Left hindlimb (tissue), 1 donor: ENCODE measurements at regions not wholly inside any gene's neighbourhood (a gene's known extent, or its start where the extent isn't known, plus 50 kb on each side); places are given as distances from the start of the nearest gene placed in this dataset.
"Not testable (repeated sequence)": the region's sequence is repeated elsewhere in the genome, so short reads cannot be mapped to it uniquely, and the experiment has no call there.

Experiments
- DNase-seq: peaks from one replicate; pipeline ENCODE4 v3.0.0-alpha.2; 2018

DNA sequence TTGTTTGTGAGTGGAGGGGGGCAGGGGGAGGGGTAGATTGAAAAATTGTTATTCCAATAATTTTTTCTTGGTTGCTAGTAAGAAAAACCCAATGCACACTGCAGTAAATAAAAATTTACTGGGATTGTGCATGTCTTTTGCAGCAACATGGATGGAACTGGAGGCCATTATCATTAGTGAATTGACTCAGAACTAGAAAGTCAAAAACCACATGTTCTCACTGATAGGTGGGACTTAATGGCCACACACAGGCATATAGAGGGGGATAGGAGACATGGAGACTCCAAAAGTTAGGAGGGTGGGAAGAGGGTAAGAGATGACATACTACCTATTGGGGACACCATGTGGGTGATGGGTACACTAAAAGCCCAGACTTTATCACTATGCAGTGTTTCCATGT is 67.2 kb downstream of the BUB3 start:
- DNase-seq = no peak

DNA sequence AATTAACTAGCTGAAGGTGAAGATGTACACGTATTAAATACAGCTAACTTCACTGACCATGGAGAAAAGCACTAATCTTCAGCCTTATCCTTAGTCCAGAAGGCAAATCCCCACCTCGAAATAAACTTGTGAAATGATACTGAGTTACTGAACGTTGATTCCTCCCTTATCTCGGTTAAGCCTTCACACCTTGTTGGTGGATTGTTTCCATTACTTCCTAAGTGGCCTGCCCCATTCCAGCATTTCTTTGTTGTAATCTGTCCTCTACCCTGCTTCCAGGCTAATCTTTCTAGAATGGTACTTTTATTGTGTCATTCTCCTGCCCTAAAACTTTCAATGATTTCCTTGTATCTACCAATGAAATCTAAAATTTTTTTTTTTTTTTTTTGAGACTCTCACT is 68.6 kb downstream of the BUB3 start:
- no peak for DNase-seq

DNA sequence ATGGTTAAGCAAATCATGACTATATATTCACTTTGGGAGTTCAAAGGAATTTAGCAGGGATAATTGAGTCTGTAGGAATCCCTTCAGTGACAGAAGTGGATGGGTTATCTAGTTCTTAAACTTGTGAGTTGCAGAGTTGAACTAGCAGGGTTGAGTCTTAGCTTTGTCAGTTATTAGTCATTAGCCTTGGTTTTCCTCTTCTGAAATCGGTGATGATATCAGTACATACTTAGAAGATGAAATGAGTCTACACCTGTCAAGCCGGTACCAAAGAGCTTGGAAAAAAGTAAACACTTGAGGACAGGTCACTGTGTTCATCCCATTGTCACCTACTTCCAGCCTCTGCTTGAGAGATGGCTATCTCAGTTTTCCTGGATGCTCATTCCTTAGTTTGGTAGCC is 73.5 kb downstream of the BUB3 start:
- DNase-seq = no peak

DNA sequence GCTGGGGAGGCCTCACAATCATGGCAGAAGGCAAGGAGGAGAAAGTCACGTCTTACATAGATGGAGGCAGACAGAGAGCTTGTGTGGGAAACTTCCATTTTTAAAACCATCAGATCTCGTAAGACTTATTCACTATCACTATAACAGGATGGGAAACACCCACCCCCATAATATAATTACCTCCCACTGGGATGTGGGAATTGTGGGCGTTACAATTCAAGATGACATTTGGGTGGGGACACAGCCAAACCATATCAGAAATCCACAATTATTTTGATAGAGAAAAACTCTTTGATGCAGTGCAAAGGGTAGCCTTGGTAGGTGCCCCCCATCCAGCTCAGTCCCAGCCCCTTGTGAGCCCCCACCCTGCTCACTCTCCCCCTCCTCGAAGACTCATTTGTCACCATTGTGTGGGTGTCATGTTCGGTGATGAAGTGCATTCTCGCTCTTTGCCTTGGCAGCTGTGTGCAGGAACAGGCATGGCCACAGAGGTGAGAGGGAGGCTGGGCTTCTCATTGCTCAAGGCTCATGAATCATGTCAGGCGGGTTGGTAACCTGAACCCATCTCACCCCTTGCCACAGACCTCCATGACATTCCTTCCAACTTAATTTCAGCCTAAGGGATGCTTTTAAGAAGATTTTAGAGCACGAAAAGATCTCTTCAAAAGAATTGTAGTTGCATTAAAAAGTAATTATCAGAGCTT is 75.9 kb downstream of the BUB3 start:
- no peak for DNase-seq

DNA sequence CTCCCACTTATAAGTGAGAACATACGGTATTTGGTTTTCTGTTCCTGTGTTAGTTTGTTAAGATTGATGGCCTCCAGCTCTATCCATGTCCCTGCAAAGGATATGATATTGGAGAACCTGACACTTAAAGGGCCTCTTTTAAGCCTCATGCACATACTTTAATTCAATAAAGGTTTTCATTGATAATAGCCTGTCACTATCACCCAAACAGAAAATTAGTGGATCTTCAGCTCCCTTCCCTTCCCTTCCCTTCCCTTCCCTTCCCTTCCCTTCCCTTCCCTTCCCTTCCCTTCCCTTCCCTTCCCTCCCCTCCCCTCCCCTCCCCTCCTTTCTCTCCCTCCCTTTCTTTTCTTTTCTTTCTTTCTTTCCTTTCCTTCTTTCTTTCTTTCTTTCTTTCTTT is 78.7 kb downstream of the BUB3 start:
- DNase-seq = not testable (repeated sequence)

DNA sequence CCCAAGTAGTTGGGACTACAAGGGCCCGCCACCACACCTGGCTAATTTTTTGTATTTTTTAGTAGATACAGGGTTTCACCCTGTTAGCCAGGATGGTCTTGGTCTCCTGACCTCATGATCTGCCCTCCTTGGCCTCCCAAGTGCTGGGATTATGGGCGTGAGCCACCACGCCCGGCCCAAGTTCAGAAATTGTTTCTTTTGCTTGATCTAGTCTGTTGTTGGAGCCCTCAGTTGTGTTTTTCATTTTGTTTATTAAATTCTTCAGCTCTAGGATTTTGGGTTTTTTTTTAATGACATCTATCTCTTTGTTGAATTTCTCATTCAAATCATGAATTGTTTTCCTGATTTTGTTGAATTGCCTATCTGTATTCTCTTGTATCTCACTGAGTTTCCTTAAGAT is 80.8 kb downstream of the BUB3 start:
- not testable (repeated sequence) for DNase-seq

DNA sequence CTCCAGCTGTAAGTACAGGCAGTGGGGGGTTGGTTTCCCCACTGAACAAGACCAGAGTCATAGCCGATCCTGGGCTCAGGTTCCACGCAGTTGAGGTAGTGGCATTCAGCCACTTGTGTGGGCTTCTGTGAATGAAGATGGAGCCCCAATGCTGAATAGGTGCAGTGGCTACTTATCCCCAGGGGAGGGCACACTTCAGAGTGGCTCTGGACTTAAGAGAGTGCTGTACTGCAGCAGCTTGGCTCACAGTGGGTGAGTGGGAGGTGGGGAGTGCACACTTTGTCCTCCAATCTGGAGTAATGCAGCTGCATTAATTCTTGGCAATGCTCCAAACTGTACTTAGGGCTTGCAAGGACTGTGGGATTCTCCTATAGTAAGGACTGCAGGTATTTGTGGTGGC is 81.9 kb downstream of the BUB3 start:
- no peak for DNase-seq

DNA sequence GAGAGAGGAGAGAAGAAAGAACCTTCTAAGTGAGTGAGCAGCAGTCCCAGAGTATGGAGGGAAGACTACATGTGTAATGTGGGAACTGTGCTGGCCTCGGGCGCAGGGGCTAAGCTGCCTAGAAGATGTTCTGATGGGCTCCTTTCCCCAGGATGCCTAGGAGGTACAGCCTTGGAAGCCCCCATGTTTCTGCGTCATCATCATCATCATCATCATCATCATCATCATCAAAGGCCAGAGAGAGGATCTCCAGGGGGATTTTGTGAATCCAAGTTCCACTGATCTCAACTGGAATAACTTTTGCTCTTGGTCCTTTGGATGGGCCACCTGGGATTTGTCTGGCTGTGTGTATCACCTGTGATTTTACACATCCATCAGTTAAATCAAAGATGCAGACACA is 86.0 kb downstream of the BUB3 start:
- DNase-seq = no peak

DNA sequence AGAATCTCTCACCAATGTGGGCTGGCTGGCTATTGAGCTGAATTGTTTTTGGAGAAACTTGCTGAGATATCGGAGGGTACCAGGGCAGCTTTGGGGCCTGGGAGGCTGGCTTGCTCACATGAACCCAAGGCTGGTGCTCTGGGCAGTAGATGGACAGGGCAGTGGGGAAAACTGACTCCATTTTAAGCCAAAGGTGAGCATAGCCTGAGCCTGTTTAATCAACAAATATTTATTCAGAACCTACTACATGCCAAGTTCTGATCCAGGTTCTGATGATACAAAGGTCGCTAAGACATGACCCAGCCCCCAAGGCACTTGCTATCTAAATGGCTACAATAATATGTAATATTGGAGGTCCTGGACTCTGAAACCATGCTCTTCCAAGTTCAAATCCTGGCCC is 86.6 kb downstream of the BUB3 start:
- DNase-seq = no peak

DNA sequence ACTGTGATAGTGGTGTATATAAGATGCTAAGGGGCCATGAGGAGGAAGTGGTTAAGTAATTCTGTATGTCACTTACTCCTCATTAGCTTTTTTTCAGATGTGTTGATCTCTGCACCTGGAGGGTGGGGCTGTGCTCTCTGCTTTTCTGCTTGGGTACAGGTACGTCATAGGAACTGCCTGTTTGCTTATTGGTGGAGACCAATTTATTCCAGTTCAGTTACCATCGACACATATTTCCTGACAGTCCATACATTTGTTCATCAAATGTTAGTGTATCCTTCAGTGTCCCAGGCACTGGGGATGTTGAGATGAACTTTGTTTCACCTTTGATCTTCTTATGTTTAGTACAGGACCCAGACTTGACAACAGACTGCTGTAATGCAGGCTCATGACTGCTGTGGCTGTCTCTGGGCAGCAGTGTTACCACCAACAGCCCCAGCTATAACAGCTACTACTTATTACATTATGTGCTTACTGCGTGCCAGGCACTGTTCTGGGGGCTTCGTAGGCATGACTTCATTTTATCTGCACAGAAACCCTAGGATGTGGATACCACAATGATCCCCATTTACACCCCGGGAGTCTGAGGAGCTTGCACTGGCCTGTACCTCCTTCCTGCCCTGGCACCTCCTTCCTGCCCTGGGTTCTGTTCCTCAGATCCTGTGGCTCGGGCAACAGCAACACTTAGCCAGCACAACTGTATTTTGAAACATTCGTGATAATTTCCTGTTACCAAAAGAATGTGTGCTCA is 87.4 kb downstream of the BUB3 start:
- DNase-seq = no peak

DNA sequence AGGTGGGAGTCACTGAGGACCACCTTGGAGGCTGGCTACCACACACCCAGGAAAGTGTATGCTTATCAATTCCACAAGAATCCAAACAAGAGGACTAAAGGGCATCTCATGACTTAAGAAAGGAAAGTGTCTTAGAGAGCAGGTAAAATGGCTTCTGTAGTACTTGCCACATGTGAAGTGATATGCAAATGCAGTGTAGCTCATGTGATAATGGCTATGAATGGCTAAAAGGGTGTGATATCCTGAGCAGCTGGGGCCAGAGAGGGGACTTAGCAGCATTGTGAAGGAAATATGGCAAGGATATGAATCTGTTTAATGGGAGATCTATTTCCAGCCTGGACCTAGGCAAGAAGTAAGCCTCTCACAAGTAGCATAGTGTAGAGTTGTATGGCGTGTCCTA is 90.5 kb downstream of the BUB3 start:
- no peak for DNase-seq

DNA sequence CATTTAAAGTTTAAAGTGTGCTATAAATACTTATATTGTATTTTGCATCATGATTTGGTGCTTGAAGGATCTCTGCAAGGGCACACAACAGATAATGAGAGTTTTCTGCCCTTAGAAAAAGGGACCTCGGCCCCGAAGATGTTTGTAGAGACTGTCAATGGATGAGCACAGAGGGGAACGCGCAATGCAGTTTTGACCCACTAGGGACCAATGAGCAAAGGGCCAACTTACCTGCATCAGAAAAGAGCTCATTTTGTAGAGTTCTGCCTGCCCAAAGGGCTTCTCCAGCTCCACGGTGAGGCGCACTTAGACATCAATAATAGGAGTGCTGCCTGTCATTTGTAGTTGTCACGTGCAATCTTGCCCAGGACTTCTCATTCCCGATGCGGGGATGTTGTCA is 91.1 kb downstream of the BUB3 start:
- DNase-seq = no peak

DNA sequence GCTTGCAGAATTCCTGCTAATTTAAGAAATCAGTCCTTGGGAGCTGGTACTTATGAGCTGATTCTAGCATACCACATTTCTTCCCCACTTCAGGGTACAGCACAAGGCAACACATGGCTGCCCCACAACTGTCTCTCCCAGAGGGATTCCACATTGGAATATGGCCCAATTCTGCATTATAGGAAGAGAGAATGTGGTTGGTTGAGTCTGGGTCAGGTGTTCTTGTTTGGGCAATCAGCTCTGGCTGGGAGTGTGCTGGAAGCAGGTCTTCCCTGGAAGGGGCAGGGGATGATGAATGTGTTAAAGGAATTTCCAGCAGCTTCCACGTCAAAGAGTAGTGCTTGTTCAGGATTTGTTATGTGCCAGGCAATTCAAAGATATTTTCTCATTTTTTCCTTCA is 95.7 kb downstream of the BUB3 start:
- DNase-seq = no peak

DNA sequence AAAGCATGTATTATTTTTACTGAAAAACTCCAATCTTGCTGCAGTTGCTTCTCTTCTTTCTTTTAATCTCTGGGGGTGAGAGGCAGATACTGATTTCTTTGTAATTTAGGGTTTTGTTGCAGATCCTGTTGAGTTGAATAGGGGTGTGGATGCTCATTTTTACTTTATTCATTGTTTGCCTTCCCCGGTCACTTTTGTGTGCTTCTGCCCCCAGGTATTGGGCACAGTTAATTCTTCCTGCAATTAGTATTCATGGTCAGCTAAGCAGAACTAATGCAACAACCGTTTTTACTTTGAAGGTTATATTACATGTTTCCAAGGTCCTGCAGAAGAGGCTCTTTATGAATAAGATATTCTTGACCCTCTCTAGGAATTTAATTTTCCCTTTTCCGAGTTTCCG is 96.4 kb downstream of the BUB3 start:
- no peak for DNase-seq

DNA sequence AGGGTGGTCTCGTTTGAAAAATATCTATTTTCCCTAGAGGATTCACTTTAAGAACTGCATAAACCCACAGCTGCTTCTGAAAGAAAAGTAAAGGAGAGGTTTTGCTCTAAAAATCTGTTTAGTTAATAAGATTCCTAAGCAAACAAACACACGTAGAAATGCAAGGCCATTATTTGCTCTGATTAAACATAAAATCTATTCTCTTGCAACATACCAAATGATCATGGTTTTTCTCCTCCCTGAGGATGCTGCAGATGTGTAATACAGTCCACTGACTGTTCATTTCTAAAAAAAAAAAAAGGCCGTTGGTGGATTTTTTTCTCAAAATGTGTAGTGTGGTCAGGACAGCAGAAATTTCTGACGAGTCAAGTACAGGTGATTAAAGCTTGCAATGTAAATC is 98.6 kb downstream of the BUB3 start:
- DNase-seq = no peak

DNA sequence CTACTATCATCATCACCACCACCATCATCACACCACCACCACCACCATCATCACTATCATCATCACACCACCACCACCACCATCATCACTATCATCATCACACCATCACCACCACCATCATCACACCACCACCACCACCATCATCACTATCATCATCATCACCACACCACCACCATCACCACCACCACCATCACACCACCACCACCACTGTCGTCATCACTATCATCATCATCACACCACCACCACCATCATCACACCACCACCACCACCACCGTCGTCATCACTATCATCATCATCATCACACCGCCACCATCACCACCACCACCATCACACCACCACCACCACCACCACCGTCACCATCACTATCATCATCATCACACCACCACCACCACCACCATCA is 100.1 kb downstream of the BUB3 start:
- not testable (repeated sequence) for DNase-seq

DNA sequence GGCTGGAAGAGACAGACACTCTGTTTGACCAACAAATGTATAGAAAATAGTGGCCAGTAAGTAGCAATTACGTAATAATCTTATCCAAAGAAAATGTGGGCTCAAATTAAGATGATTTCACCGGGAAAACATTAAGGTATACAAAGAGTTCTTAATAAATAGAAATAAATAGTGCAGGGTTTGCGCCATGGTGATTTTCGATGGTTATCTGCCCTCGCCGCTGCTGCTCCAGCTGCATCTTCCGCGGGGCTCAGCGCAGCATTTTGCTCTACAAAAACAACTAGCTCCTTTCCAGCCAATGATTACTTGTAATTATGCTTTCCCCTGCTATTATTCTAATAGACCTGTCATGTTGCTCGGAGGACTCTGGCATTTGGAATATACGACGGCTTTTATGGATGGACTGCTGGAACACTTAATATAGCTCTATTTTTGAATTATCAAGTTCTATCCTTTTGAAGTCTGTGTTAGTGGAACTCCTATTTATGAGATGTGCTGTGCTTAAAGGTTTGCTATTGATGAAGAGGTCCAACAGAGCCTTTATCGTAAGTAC is 103.8 kb downstream of the BUB3 start:
- no peak for DNase-seq

DNA sequence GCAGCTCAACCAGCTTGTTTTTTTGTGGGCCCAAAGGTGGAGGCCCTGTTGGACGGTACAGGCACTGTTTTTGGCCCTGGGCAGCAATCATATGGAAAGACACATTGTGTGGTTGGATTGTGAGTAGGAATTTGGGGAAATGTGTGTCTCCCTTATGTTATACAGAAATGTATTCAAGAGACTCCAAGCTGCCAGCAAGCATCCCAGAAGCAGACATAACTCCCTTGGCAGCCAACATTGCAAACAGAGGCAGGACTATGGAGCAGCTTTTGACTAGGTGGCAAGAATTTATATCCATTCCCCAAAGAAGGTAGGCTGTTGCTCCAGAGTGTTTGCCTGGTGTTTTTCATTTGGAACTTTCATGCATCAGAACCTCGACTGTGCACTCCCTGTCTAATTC is 104.9 kb downstream of the BUB3 start:
- DNase-seq = no peak

DNA sequence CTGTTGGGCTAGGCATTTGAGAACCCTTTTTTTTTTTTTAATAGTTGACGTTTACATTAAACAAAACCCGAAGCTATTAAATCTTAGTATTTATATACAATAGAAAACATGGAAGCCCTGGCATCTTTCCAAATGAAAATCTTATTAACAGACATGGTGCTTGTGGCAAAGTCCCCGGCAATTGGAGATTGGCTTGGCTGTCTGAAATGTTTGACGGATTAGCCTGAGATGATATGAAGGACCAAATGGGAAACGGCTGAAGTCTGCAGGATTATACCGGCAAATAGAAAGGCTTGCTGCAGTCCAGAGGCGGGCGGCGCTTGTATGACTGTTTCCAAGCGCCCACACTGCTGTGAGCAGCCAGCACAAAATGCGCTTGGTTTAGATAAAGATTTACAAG is 105.6 kb downstream of the BUB3 start:
- no peak for DNase-seq

DNA sequence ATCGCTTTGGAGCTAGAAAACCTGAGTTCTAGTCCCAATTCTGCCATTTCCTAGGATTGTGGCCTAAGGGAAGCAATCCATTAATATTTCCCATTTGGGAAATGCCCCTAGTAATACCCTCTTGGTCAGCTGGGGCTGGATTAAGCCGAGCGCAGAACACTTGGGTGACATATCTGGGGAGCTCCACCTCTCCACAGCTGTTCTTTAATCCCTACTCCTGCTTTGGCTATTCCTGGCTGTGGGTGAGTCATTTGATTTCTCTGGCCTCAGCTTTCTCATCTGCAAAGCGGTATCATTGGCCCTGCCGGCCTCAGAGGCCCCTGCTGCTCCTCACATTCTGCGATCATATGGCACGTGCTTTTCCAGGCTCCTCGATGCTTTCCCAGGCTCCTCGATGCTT is 108.3 kb downstream of the BUB3 start:
- no peak for DNase-seq

DNA sequence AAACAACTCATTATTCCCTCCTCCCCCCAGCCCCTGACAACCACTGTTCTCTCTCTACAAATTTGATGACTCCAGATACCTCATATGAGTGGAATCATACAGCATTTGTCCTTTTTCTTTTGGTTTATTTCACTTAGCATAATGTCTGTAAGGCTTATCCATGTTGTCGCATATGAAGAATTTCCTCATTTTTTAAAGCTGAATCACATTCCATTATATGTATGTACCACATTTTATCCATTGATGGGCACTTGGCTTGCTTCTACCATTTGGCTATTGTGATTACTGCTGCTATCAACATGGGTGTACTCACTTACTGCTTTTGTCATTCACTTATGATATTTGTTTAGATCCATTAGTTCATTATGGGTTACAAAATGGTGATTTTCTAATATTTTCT is 112.8 kb downstream of the BUB3 start:
- DNase-seq = no peak

DNA sequence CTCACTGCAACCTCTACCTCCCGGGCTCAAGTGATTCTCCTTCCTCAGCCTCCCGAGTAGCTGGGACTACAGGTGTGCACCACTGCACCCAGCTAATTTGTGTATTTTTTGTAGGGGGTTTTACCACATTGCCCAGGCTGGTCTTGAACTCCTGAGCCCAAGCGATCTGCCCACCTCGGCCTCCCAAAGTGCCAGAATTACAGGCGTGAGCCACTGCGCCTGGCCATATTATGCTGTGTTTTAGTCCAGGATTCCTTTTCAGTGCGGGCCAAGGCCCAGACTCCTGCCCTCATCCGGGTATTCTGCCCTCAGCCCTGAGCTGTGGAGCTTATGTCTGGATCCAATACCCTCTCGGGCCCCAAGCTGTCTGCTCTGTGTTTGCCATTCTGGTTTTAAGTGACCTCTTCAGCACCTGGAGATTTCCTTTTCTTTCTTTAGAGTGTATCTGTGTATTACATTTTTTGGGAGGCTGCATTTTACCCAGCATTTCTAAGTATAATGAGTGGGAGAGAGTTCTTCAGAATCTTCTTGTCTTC is 114.9 kb downstream of the BUB3 start:
- DNase-seq = no peak

DNA sequence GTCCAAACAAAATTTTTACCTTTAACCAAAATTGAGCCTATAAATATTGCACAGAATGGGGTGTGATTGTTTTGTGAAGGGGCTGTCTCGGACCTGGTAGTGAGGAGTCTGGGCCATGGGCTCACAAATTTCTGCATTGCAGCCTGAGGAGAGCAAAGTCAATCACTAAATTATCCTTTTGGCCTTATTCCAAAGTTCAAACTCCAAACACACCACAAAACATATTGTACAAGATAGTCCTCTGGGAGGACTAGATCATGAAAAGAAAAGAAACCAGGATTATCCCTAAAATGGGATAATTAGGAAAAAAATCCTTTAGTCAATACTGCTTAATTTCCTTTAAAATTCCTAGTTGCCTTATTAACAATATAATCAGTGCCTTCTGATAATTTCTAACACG is 115.5 kb downstream of the BUB3 start:
- no peak for DNase-seq

DNA sequence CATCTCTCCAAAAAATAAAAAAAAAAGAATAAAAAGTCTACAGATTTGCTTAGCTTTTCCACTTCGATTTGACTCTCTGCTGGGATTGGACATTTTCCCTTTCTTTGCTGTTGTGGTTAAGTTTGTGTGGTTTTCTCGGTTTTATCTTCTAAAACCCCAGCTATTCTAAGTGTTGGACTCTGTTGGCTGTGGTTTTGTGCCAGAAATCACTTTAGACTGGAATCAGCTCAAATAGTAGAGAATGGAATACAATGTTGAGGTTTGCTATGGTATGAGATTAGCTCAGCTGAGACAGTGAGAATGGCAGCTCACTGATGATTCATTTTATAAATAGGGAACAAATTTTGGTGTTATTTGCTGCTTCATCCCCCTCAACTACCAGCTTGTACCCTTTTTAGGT is 116.0 kb downstream of the BUB3 start:
- no peak for DNase-seq
